ENCODE measurements at regions not wholly inside any gene's neighbourhood (a gene's known extent, or its start where the extent isn't known, plus 50 kb on each side); places are given as distances from the start of the nearest gene placed in this dataset.
"Not testable (repeated sequence)": the region's sequence is repeated elsewhere in the genome, so short reads cannot be mapped to it uniquely, and the experiment has no call there.

- TF ChIP-seq POLR2A (IDR thresholded peaks at IDR 0.05) (no peak), CTCF (IDR thresholded peaks at IDR 0.05) (no peak)
- intact Hi-C loops (cut with DNase I), result no loop called here
- Histone ChIP-seq H3K27ac (no peak overlapping the region), H3K36me3 (no peaks in the 10 kb centered on the region), H3K4me3 (no peak overlapping the region), H3K27me3 (no peaks in the 10 kb centered on the region), H3K4me1 (no peaks in the 10 kb centered on the region), H3K9me3 (no peaks in the 10 kb centered on the region)
- DNase-seq (no peak), ATAC-seq (no peak)
- 88% methylated on average over 2 of the region's 6 CpGs for WGBS (ENCODE audit: insufficient coverage, low coverage, low lambda C conversion rate, missing lambda C conversion rate)
These were observed 77.5 kb downstream of the DLEU7 start for GRCh38 chr13:50766013-50766412.

- TF ChIP-seq CTCF (IDR thresholded peaks at IDR 0.05) (no peak), POLR2A (IDR thresholded peaks at IDR 0.05) (no peak)
- DNase-seq, result no peak
- intact Hi-C loops (cut with DNase I), result no loop called here
- Histone ChIP-seq H3K4me3 (no peak overlapping the region), H3K36me3 (no peaks in the 10 kb centered on the region), H3K27ac (no peak overlapping the region), H3K4me1 (no peaks in the 10 kb centered on the region), H3K27me3 (no peaks in the 10 kb centered on the region), H3K9me3 (no peaks in the 10 kb centered on the region)
- no peak for ATAC-seq
- 46% methylated on average over 3 of the region's 3 CpGs for WGBS (ENCODE audit: insufficient coverage, low coverage, low lambda C conversion rate, missing lambda C conversion rate)
These were observed 76.8 kb downstream of the DLEU7 start for GRCh38 chr13:50766695-50767094.

- H3K36me3 ChIP-seq; H3K4me1 ChIP-seq; DNase-seq; H3K27ac ChIP-seq; H3K27me3 ChIP-seq; H3K4me3 ChIP-seq; ATAC-seq; H3K9me3 ChIP-seq; intact Hi-C loops (cut with DNase I): not testable (repeated sequence)
- WGBS (ENCODE audit: insufficient coverage, low coverage, low lambda C conversion rate, missing lambda C conversion rate), result 77% methylated on average over 9 of the region's 9 CpGs
These were observed 70.6 kb downstream of the DLEU7 start for GRCh38 chr13:50772881-50773280.

Small RNA genes in the stretch of these regions (small RNA-seq; reads per million reads assigned to genes)
- gene RF02109 (0 reads per million in 2 experiments), gene RF02110 (0 reads per million in 2 experiments)
